ENCODE measurements at regions not wholly inside any gene's neighbourhood (a gene's known extent, or its start where the extent isn't known, plus 50 kb on each side); places are given as distances from the start of the nearest gene placed in this dataset.

DNA sequence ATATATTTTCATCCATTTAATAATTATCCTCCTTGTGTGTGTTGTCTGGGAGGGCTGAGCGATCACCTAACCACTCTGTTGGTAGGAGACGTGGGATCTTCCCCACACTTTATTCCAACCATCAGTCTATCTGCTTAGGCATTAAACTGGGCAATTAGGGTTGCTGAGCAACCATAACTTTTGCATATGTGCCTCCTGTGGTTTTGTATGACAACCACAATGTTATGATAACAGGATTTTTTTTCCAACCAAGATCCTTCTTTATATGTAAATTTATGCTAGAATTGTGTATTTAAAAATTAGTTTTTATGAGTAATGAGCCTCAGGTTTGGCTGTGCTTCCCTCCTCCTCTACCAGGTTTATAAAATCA lies 495.0 kb upstream of the MGMT start:
- no peak overlapping the region for H3K4me2 ChIP-seq (ENCODE audit: low read length, poor library complexity, severe bottlenecking)
- no peak overlapping the region for H3K18ac ChIP-seq (ENCODE audit: low read depth in 1 of 2, low read length in 2 of 2)
- H3K9ac ChIP-seq (ENCODE audit: low read length): no peak overlapping the region
- H4K8ac ChIP-seq (ENCODE audit: low read length): no peak overlapping the region
- no peak overlapping the region for H3K14ac ChIP-seq (ENCODE audit: low read length in 2 of 2)
- H3K9me3 ChIP-seq (ENCODE audit: control insufficient read depth, low read length): no peaks in the 10 kb centered on the region
- H4K91ac ChIP-seq (ENCODE audit: low read length): no peak overlapping the region
- no peak overlapping the region for H2BK15ac ChIP-seq (ENCODE audit: low read depth, poor library complexity, severe bottlenecking)
- WGBS: 64% methylated on average over 2 of the region's 2 CpGs
- no peak overlapping the region for H2AFZ ChIP-seq (ENCODE audit: low read depth, low read length)
- no peak overlapping the region for H2AK5ac ChIP-seq (ENCODE audit: low read length, severe bottlenecking)
- no peaks in the 10 kb centered on the region for H3K4me1 ChIP-seq (ENCODE audit: control insufficient read depth, insufficient read depth, low read depth, low read length)
- no peak overlapping the region for H3K4ac ChIP-seq (ENCODE audit: low read depth in 1 of 2, low read length in 2 of 2)
- H3K79me1 ChIP-seq (replicated peaks; ENCODE audit: low read length, poor library complexity, severe bottlenecking): no peaks in the 10 kb centered on the region
- no peak overlapping the region for H2BK5ac ChIP-seq (ENCODE audit: low read depth, low read length, poor library complexity, severe bottlenecking)
- peaks cover 0 to 9% of the 10 kb centered on the region in 2 experiments for H3K27me3 ChIP-seq (ENCODE audit: control insufficient read depth in 1 of 2, insufficient read depth in 1 of 2, low read length in 2 of 2)
- H3K27ac ChIP-seq (ENCODE audit: low read length, poor library complexity, severe bottlenecking): no peak overlapping the region
- no peaks in the 10 kb centered on the region for H3K36me3 ChIP-seq (ENCODE audit: control insufficient read depth in 1 of 2, insufficient read depth in 2 of 2, low read depth in 1 of 2, low read length in 2 of 2)
- no peak overlapping the region for H3K23ac ChIP-seq (ENCODE audit: low read length in 2 of 2)
- no peak for DNase-seq
- H2BK12ac ChIP-seq (ENCODE audit: low read length in 2 of 2): no peak overlapping the region
- no peak overlapping the region for H3K4me3 ChIP-seq (ENCODE audit: insufficient read depth in 1 of 2, low read depth in 1 of 2, low read length in 2 of 2)
- H2BK120ac ChIP-seq (ENCODE audit: low read depth, low read length): no peak overlapping the region

- no peak overlapping the region for H2AFZ ChIP-seq (ENCODE audit: low read depth, low read length)
- no peak overlapping the region for H2AK5ac ChIP-seq (ENCODE audit: low read length, severe bottlenecking)
- H3K27ac ChIP-seq (ENCODE audit: low read length, poor library complexity, severe bottlenecking): no peak overlapping the region
- H3K4me2 ChIP-seq (ENCODE audit: low read length, poor library complexity, severe bottlenecking): no peak overlapping the region
- no peak overlapping the region for H2BK15ac ChIP-seq (ENCODE audit: low read depth, poor library complexity, severe bottlenecking)
- no peak overlapping the region for H2BK5ac ChIP-seq (ENCODE audit: low read depth, low read length, poor library complexity, severe bottlenecking)
- H3K9me3 ChIP-seq (ENCODE audit: control insufficient read depth, low read length): no peaks in the 10 kb centered on the region
- no peak overlapping the region for H3K14ac ChIP-seq (ENCODE audit: low read length in 2 of 2)
- no peaks in the 10 kb centered on the region for H3K36me3 ChIP-seq (ENCODE audit: control insufficient read depth in 1 of 2, insufficient read depth in 2 of 2, low read depth in 1 of 2, low read length in 2 of 2)
- no peak overlapping the region for H3K9ac ChIP-seq (ENCODE audit: low read length)
- H3K4me3 ChIP-seq (ENCODE audit: insufficient read depth in 1 of 2, low read depth in 1 of 2, low read length in 2 of 2): no peak overlapping the region
- H3K4ac ChIP-seq (ENCODE audit: low read depth in 1 of 2, low read length in 2 of 2): no peak overlapping the region
- no peak overlapping the region for H2BK120ac ChIP-seq (ENCODE audit: low read depth, low read length)
- no peak overlapping the region for H4K8ac ChIP-seq (ENCODE audit: low read length)
- H4K91ac ChIP-seq (ENCODE audit: low read length): no peak overlapping the region
- no peaks in the 10 kb centered on the region for H3K4me1 ChIP-seq (ENCODE audit: control insufficient read depth, insufficient read depth, low read depth, low read length)
- no peak for DNase-seq
- WGBS: 84% methylated on average over 6 of the region's 6 CpGs
- H3K79me1 ChIP-seq (replicated peaks; ENCODE audit: low read length, poor library complexity, severe bottlenecking): no peaks in the 10 kb centered on the region
- peaks cover 0 to 12% of the 10 kb centered on the region in 2 experiments for H3K27me3 ChIP-seq (ENCODE audit: control insufficient read depth in 1 of 2, insufficient read depth in 1 of 2, low read length in 2 of 2)
- no peak overlapping the region for H3K18ac ChIP-seq (ENCODE audit: low read depth in 1 of 2, low read length in 2 of 2)
- no peak overlapping the region for H2BK12ac ChIP-seq (ENCODE audit: low read length in 2 of 2)
- H3K23ac ChIP-seq (ENCODE audit: low read length in 2 of 2): no peak overlapping the region
These were observed 493.8 kb upstream of the MGMT start for GRCh38 chr10:128973221-128973620.

- no peak overlapping the region for H4K91ac ChIP-seq (ENCODE audit: low read length)
- no peak overlapping the region for H2AK5ac ChIP-seq (ENCODE audit: low read length, severe bottlenecking)
- no peak overlapping the region for H3K4ac ChIP-seq (ENCODE audit: low read depth in 1 of 2, low read length in 2 of 2)
- no peaks in the 10 kb centered on the region for H3K9me3 ChIP-seq (ENCODE audit: control insufficient read depth, low read length)
- no peak overlapping the region for H2BK12ac ChIP-seq (ENCODE audit: low read length in 2 of 2)
- no peak overlapping the region for H2BK5ac ChIP-seq (ENCODE audit: low read depth, low read length, poor library complexity, severe bottlenecking)
- no peak overlapping the region for H2BK120ac ChIP-seq (ENCODE audit: low read depth, low read length)
- H3K4me3 ChIP-seq (ENCODE audit: insufficient read depth in 1 of 2, low read depth in 1 of 2, low read length in 2 of 2): no peak overlapping the region
- H3K18ac ChIP-seq (ENCODE audit: low read depth in 1 of 2, low read length in 2 of 2): no peak overlapping the region
- no peak overlapping the region for H3K27ac ChIP-seq (ENCODE audit: low read length, poor library complexity, severe bottlenecking)
- H3K9ac ChIP-seq (ENCODE audit: low read length): no peak overlapping the region
- H3K23ac ChIP-seq (ENCODE audit: low read length in 2 of 2): no peak overlapping the region
- no peak for DNase-seq
- no peaks in the 10 kb centered on the region for H3K4me1 ChIP-seq (ENCODE audit: control insufficient read depth, insufficient read depth, low read depth, low read length)
- no peak overlapping the region for H4K8ac ChIP-seq (ENCODE audit: low read length)
- 77% methylated on average over 8 of the region's 8 CpGs for WGBS
- H2AFZ ChIP-seq (ENCODE audit: low read depth, low read length): no peak overlapping the region
- no peak overlapping the region for H3K14ac ChIP-seq (ENCODE audit: low read length in 2 of 2)
- H2BK15ac ChIP-seq (ENCODE audit: low read depth, poor library complexity, severe bottlenecking): no peak overlapping the region
- H3K27me3 ChIP-seq (ENCODE audit: control insufficient read depth in 1 of 2, insufficient read depth in 1 of 2, low read length in 2 of 2): peaks cover 0 to 12% of the 10 kb centered on the region in 2 experiments
- H3K36me3 ChIP-seq (ENCODE audit: control insufficient read depth in 1 of 2, insufficient read depth in 2 of 2, low read depth in 1 of 2, low read length in 2 of 2): no peaks in the 10 kb centered on the region
- no peak overlapping the region for H3K4me2 ChIP-seq (ENCODE audit: low read length, poor library complexity, severe bottlenecking)
- no peaks in the 10 kb centered on the region for H3K79me1 ChIP-seq (replicated peaks; ENCODE audit: low read length, poor library complexity, severe bottlenecking)
These were observed 490.2 kb upstream of the MGMT start for GRCh38 chr10:128976856-128977255.

GRCh38 chr10:128978211-128978610 lies 488.8 kb upstream of the MGMT start:
- H2BK5ac ChIP-seq (ENCODE audit: low read depth, low read length, poor library complexity, severe bottlenecking): no peak overlapping the region
- WGBS: 94% methylated on average over 8 of the region's 10 CpGs
- no peak overlapping the region for H2AK5ac ChIP-seq (ENCODE audit: low read length, severe bottlenecking)
- H3K9me3 ChIP-seq (ENCODE audit: control insufficient read depth, low read length): no peaks in the 10 kb centered on the region
- no peaks in the 10 kb centered on the region for H3K36me3 ChIP-seq (ENCODE audit: control insufficient read depth in 1 of 2, insufficient read depth in 2 of 2, low read depth in 1 of 2, low read length in 2 of 2)
- no peaks in the 10 kb centered on the region for H3K4me1 ChIP-seq (ENCODE audit: control insufficient read depth, insufficient read depth, low read depth, low read length)
- no peak for DNase-seq
- peaks cover 0 to 7% of the 10 kb centered on the region in 2 experiments for H3K27me3 ChIP-seq (ENCODE audit: control insufficient read depth in 1 of 2, insufficient read depth in 1 of 2, low read length in 2 of 2)
- no peak overlapping the region for H3K27ac ChIP-seq (ENCODE audit: low read length, poor library complexity, severe bottlenecking)
- no peak overlapping the region for H2BK15ac ChIP-seq (ENCODE audit: low read depth, poor library complexity, severe bottlenecking)
- no peak overlapping the region for H3K4ac ChIP-seq (ENCODE audit: low read depth in 1 of 2, low read length in 2 of 2)
- no peak overlapping the region for H3K4me2 ChIP-seq (ENCODE audit: low read length, poor library complexity, severe bottlenecking)
- H4K91ac ChIP-seq (ENCODE audit: low read length): no peak overlapping the region
- H2BK12ac ChIP-seq (ENCODE audit: low read length in 2 of 2): no peak overlapping the region
- no peak overlapping the region for H3K9ac ChIP-seq (ENCODE audit: low read length)
- H3K79me1 ChIP-seq (replicated peaks; ENCODE audit: low read length, poor library complexity, severe bottlenecking): no peaks in the 10 kb centered on the region
- no peak overlapping the region for H2AFZ ChIP-seq (ENCODE audit: low read depth, low read length)
- no peak overlapping the region for H2BK120ac ChIP-seq (ENCODE audit: low read depth, low read length)
- H4K8ac ChIP-seq (ENCODE audit: low read length): no peak overlapping the region
- H3K14ac ChIP-seq (ENCODE audit: low read length in 2 of 2): no peak overlapping the region
- H3K4me3 ChIP-seq (ENCODE audit: insufficient read depth in 1 of 2, low read depth in 1 of 2, low read length in 2 of 2): no peak overlapping the region
- no peak overlapping the region for H3K23ac ChIP-seq (ENCODE audit: low read length in 2 of 2)
- H3K18ac ChIP-seq (ENCODE audit: low read depth in 1 of 2, low read length in 2 of 2): no peak overlapping the region

Measured in mesenchymal stem cell (in vitro differentiated cells and primary cell).